Vagina (tissue), 2 donors: ENCODE measurements at regions not wholly inside any gene's neighbourhood (a gene's known extent, or its start where the extent isn't known, plus 50 kb on each side); places are given as distances from the start of the nearest gene placed in this dataset.

Source experiments
- DNase-seq, 2 donors: peaks; one replicate each; pipeline ENCODE4 v3.0.0-alpha.2; 2017; ENCODE audit errors: extremely low spot score in 2 of 2
- H3K27ac ChIP-seq: fragments of 200-600 bp; sonication (generic); one replicate; pipeline ENCODE4 v1.5.1; 2019
- H3K27me3 ChIP-seq: fragments of 200-600 bp; sonication (generic); one replicate; pipeline ENCODE4 v1.5.1; 2019
- H3K36me3 ChIP-seq, 2 donors: fragments of 200-600 bp; sonication (generic); one replicate each; pipeline ENCODE4 v1.5.1; 2017 to 2019
- H3K4me1 ChIP-seq: fragments of 200-600 bp; sonication (generic); one replicate; pipeline ENCODE4 v1.5.1; 2019
- H3K4me3 ChIP-seq, 2 donors: fragments of 200-600 bp; sonication (generic); 1 replicate in 1 of 2; 2 replicates in 1 of 2; pipeline ENCODE4 v1.5.1; 2016 to 2019
- H3K9me3 ChIP-seq: fragments of 200-600 bp; sonication (generic); one replicate; pipeline ENCODE4 v1.5.1; 2019
- CTCF ChIP-seq, 3 experiments: fragments of 450-650 bp in 2 of 3; fragments of 200-600 bp in 1 of 3; sonication (generic) in 1 of 3; IDR thresholded peaks; one replicate each; pipeline ENCODE4 v1.5.1; 2017 to 2019; ENCODE audit warnings: antibody characterized with exemption in 3 of 3, mild to moderate bottlenecking in 2 of 3, moderate library complexity in 2 of 3
- POLR2A ChIP-seq, 2 donors: fragments of 450-650 bp; IDR thresholded peaks; one replicate each; pipeline ENCODE4 v1.6.1; 2017; ENCODE audit warnings: antibody characterized with exemption in 2 of 2, mild to moderate bottlenecking in 2 of 2, moderate library complexity in 2 of 2
- POLR2AphosphoS5 ChIP-seq, 2 donors: sonication (generic); formaldehyde crosslinking; IDR thresholded peaks; one replicate each; pipeline ENCODE4 v1.9.0; 2017; ENCODE audit warnings: antibody characterized with exemption in 2 of 2, mild to moderate bottlenecking in 2 of 2, low read depth in 1 of 2; ENCODE audit not compliant: insufficient read depth in 1 of 2
- intact Hi-C: fragments of 100-400 bp; cut with DNase I; formaldehyde crosslinking; loops from one replicate; pipeline ENCODE4 v1.15.1; 2023

GRCh38 chr2:107607473-107607872 is 219.2 kb upstream of the RGPD4 start:
- intact Hi-C loops, result loop anchor here (10.0 kb wide), 1 partner anchor 497 kb away; no protein-coding TSS in a partner anchor
- DNase-seq, result no peak
- no peaks in the 10 kb centered on the region for H3K36me3 ChIP-seq
- no peak overlapping the region for H3K4me3 ChIP-seq
- no peaks in the 10 kb centered on the region for H3K27me3 ChIP-seq
- TF ChIP-seq CTCF (IDR thresholded peaks at IDR 0.05) (no peak), POLR2AphosphoS5 (IDR thresholded peaks at IDR 0.05; ENCODE audit: insufficient read depth in 1 of 2, low read depth in 1 of 2) (no peak), POLR2A (IDR thresholded peaks at IDR 0.05) (no peak)
- H3K4me1 ChIP-seq, result no peaks in the 10 kb centered on the region
- H3K9me3 ChIP-seq, result no peaks in the 10 kb centered on the region
- H3K27ac ChIP-seq, result no peak overlapping the region

- no peak for DNase-seq
- intact Hi-C loops, result no loop called here
- Histone ChIP-seq H3K27me3 (no peaks in the 10 kb centered on the region), H3K36me3 (no peaks in the 10 kb centered on the region), H3K4me1 (no peaks in the 10 kb centered on the region), H3K9me3 (no peaks in the 10 kb centered on the region), H3K27ac (no peak overlapping the region), H3K4me3 (no peak overlapping the region)
- TF ChIP-seq CTCF (IDR thresholded peaks at IDR 0.05), result no peak
- TF ChIP-seq POLR2A (IDR thresholded peaks at IDR 0.05), result no peak
- no peak for TF ChIP-seq POLR2AphosphoS5 (IDR thresholded peaks at IDR 0.05; ENCODE audit: insufficient read depth in 1 of 2, low read depth in 1 of 2)
These were observed 211.7 kb upstream of the RGPD4 start for GRCh38 chr2:107615039-107615438.

- intact Hi-C loops, result no loop called here
- no peak for DNase-seq
These were observed 207.9 kb upstream of the RGPD4 start for GRCh38 chr2:107618769-107619168.

GRCh38 chr2:107621186-107622165 is 205.2 kb upstream of the RGPD4 start:
- TF ChIP-seq POLR2A (IDR thresholded peaks at IDR 0.05) (no peak), POLR2AphosphoS5 (IDR thresholded peaks at IDR 0.05; ENCODE audit: insufficient read depth in 1 of 2, low read depth in 1 of 2) (no peak), CTCF (IDR thresholded peaks at IDR 0.05) (no peak)
- H3K4me3 ChIP-seq, result no peak overlapping the region
- intact Hi-C loops, result no loop called here
- no peaks in the 10 kb centered on the region for H3K27me3 ChIP-seq
- no peaks in the 10 kb centered on the region for H3K9me3 ChIP-seq
- no peak overlapping the region for H3K27ac ChIP-seq
- no peaks in the 10 kb centered on the region for H3K4me1 ChIP-seq
- DNase-seq, result no peak
- H3K36me3 ChIP-seq, result no peaks in the 10 kb centered on the region

More at GRCh38 chr2:107618769-107619168, 207.9 kb upstream of the RGPD4 start:
- Histone ChIP-seq H3K4me1 (no peaks in the 10 kb centered on the region), H3K9me3 (no peaks in the 10 kb centered on the region), H3K4me3 (no peak overlapping the region), H3K36me3 (no peaks in the 10 kb centered on the region), H3K27ac (no peak overlapping the region), H3K27me3 (no peaks in the 10 kb centered on the region)
- TF ChIP-seq CTCF (IDR thresholded peaks at IDR 0.05) (no peak), POLR2A (IDR thresholded peaks at IDR 0.05) (no peak), POLR2AphosphoS5 (IDR thresholded peaks at IDR 0.05; ENCODE audit: insufficient read depth in 1 of 2, low read depth in 1 of 2) (no peak)
